ENCODE measurements at regions not wholly inside any gene's neighbourhood (a gene's known extent, or its start where the extent isn't known, plus 50 kb on each side); places are given as distances from the start of the nearest gene placed in this dataset.

DNA sequence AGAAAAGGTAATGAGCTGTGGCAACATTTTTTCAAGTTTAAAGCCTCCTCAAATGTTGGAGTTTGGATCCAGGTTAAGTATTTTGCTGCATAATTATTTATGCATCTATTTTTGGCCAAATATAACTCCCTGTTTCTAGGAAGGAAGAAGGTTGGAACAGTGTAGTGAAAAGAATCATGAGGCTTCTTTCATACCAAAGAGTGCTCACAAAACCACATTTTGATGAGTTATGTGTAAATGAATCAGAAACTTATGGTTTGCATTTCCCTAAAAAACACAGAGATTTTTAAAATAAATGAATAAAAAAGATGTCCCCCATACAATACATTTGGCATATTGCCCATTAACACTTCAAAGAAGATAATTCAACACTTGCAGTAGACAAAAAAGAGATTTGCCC lies 246.9 kb upstream of the PRDM1 start:
- Mint-ChIP-seq H3K4me1 (ENCODE audit: low read depth, unreplicated experiment) (peaks cover 9% of the 10 kb centered on the region), H3K36me3 (ENCODE audit: low read depth, unreplicated experiment) (no peaks in the 10 kb centered on the region), H3K9me3 (ENCODE audit: unreplicated experiment) (peaks cover 3% of the 10 kb centered on the region), H3K27me3 (ENCODE audit: low read depth, unreplicated experiment) (no peaks in the 10 kb centered on the region), H3K4me3 (ENCODE audit: unreplicated experiment) (no peak overlapping the region), H3K27ac (ENCODE audit: unreplicated experiment) (no peak overlapping the region)
- Histone ChIP-seq H3K4me3 (ENCODE audit: insufficient read depth, low read depth, low read length) (no peak overlapping the region), H3K27me3 (ENCODE audit: insufficient read depth, low read length) (no peaks in the 10 kb centered on the region), H3K36me3 (ENCODE audit: insufficient read depth, low read length) (no peaks in the 10 kb centered on the region), H4K20me1 (ENCODE audit: insufficient read depth, low read length) (no peaks in the 10 kb centered on the region), H3K9ac (ENCODE audit: low read length) (no peak overlapping the region), H3K4me2 (ENCODE audit: low read length) (no peak overlapping the region), H2AFZ (ENCODE audit: low read depth, low read length) (no peak overlapping the region), H3K27ac (ENCODE audit: low read depth, low read length) (no peak overlapping the region), H3K4me1 (ENCODE audit: insufficient read depth, low read length) (no peaks in the 10 kb centered on the region), H3K9me3 (ENCODE audit: insufficient read depth, low read depth, low read length) (no peaks in the 10 kb centered on the region), H3K79me2 (ENCODE audit: insufficient read depth, low read length) (no peaks in the 10 kb centered on the region)
- DNase-seq (ENCODE audit: low read depth) = peak; percentile 33
- no peak for FAIRE-seq
- TF ChIP-seq, protein P1, sequence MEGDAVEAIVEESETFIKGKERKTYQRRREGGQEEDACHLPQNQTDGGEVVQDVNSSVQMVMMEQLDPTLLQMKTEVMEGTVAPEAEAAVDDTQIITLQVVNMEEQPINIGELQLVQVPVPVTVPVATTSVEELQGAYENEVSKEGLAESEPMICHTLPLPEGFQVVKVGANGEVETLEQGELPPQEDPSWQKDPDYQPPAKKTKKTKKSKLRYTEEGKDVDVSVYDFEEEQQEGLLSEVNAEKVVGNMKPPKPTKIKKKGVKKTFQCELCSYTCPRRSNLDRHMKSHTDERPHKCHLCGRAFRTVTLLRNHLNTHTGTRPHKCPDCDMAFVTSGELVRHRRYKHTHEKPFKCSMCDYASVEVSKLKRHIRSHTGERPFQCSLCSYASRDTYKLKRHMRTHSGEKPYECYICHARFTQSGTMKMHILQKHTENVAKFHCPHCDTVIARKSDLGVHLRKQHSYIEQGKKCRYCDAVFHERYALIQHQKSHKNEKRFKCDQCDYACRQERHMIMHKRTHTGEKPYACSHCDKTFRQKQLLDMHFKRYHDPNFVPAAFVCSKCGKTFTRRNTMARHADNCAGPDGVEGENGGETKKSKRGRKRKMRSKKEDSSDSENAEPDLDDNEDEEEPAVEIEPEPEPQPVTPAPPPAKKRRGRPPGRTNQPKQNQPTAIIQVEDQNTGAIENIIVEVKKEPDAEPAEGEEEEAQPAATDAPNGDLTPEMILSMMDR (IDR thresholded peaks at IDR 0.05; ENCODE audit: insufficient read depth, low read depth, low read length) = no peak

- Mint-ChIP-seq H3K9me3 (ENCODE audit: unreplicated experiment) (peaks cover 4% of the 10 kb centered on the region), H3K4me1 (ENCODE audit: low read depth, unreplicated experiment) (peaks cover 9% of the 10 kb centered on the region), H3K4me3 (ENCODE audit: unreplicated experiment) (no peak overlapping the region), H3K36me3 (ENCODE audit: low read depth, unreplicated experiment) (no peaks in the 10 kb centered on the region), H3K27ac (ENCODE audit: unreplicated experiment) (no peak overlapping the region), H3K27me3 (ENCODE audit: low read depth, unreplicated experiment) (no peaks in the 10 kb centered on the region)
- Histone ChIP-seq H3K27ac (ENCODE audit: low read depth, low read length) (no peak overlapping the region), H3K9me3 (ENCODE audit: insufficient read depth, low read depth, low read length) (no peaks in the 10 kb centered on the region), H2AFZ (ENCODE audit: low read depth, low read length) (no peak overlapping the region), H3K4me1 (ENCODE audit: insufficient read depth, low read length) (no peaks in the 10 kb centered on the region), H3K4me3 (ENCODE audit: insufficient read depth, low read depth, low read length) (no peak overlapping the region), H3K9ac (ENCODE audit: low read length) (no peak overlapping the region), H3K4me2 (ENCODE audit: low read length) (no peak overlapping the region), H3K79me2 (ENCODE audit: insufficient read depth, low read length) (no peaks in the 10 kb centered on the region), H3K36me3 (ENCODE audit: insufficient read depth, low read length) (no peaks in the 10 kb centered on the region), H3K27me3 (ENCODE audit: insufficient read depth, low read length) (no peaks in the 10 kb centered on the region), H4K20me1 (ENCODE audit: insufficient read depth, low read length) (no peaks in the 10 kb centered on the region)
- FAIRE-seq = no peak
- TF ChIP-seq EZH2 (IDR thresholded peaks at IDR 0.05; ENCODE audit: insufficient read depth, low read length) = no peak
- TF ChIP-seq, protein P1 (IDR thresholded peaks at IDR 0.05; ENCODE audit: insufficient read depth, low read depth, low read length) = no peak
- no peak for DNase-seq (ENCODE audit: low read depth)
Measured at GRCh38 chr6:105838171-105838570, 248.0 kb upstream of the PRDM1 start.

- H3K27me3 Mint-ChIP-seq (ENCODE audit: low read depth, unreplicated experiment) = no peaks in the 10 kb centered on the region
- H3K79me2 ChIP-seq (ENCODE audit: insufficient read depth, low read length) = no peaks in the 10 kb centered on the region
- no peak overlapping the region for H3K4me3 ChIP-seq (ENCODE audit: insufficient read depth, low read depth, low read length)
- H3K27me3 ChIP-seq (ENCODE audit: insufficient read depth, low read length) = no peaks in the 10 kb centered on the region
- no peaks in the 10 kb centered on the region for H4K20me1 ChIP-seq (ENCODE audit: insufficient read depth, low read length)
- no peaks in the 10 kb centered on the region for H3K4me1 ChIP-seq (ENCODE audit: insufficient read depth, low read length)
- H3K36me3 Mint-ChIP-seq (ENCODE audit: low read depth, unreplicated experiment) = no peaks in the 10 kb centered on the region
- no peak overlapping the region for H3K4me2 ChIP-seq (ENCODE audit: low read length)
- no peak overlapping the region for H3K4me3 Mint-ChIP-seq (ENCODE audit: unreplicated experiment)
- peaks cover 4% of the 10 kb centered on the region for H3K9me3 Mint-ChIP-seq (ENCODE audit: unreplicated experiment)
- no peak overlapping the region for H3K27ac Mint-ChIP-seq (ENCODE audit: unreplicated experiment)
- no peak for DNase-seq (ENCODE audit: low read depth)
- H3K36me3 ChIP-seq (ENCODE audit: insufficient read depth, low read length) = no peaks in the 10 kb centered on the region
- FAIRE-seq = no peak
- H3K9me3 ChIP-seq (ENCODE audit: insufficient read depth, low read depth, low read length) = no peaks in the 10 kb centered on the region
- peaks cover 9% of the 10 kb centered on the region for H3K4me1 Mint-ChIP-seq (ENCODE audit: low read depth, unreplicated experiment)
- H3K27ac ChIP-seq (ENCODE audit: low read depth, low read length) = no peak overlapping the region
- TF ChIP-seq, protein P1 (IDR thresholded peaks at IDR 0.05; ENCODE audit: insufficient read depth, low read depth, low read length) = no peak
- TF ChIP-seq EZH2 (IDR thresholded peaks at IDR 0.05; ENCODE audit: insufficient read depth, low read length) = no peak
- no peak overlapping the region for H2AFZ ChIP-seq (ENCODE audit: low read depth, low read length)
- H3K9ac ChIP-seq (ENCODE audit: low read length) = no peak overlapping the region
Measured at GRCh38 chr6:105836889-105837288, 249.2 kb upstream of the PRDM1 start.
